ENCODE measurements at regions not wholly inside any gene's neighbourhood (a gene's known extent, or its start where the extent isn't known, plus 50 kb on each side); places are given as distances from the start of the nearest gene placed in this dataset.

DNA sequence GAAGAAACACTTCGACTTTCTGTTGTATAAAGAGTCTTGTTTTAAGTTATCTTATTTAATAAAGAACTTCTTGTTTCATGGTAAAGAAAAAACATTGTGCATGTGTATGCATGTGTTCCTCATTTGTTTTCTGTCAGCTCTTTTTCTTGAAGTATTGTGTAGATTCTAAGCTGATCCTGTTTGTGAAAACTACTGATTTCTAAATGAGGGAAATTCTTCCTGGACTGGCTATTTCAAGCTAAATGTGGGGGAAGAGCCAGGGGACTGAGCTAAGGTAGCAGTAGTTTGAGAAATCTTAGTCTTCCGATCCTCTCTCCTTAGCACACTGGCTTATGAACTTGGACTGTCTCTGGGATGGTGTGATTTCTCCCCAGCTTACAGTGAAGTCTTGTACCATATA is 56.4 kb upstream of the RBMS1 start:
- TF ChIP-seq GATA3 (IDR thresholded peaks at IDR 0.05; ENCODE audit: low read depth, low read length) (no peak), GATA2 (IDR thresholded peaks at IDR 0.05; ENCODE audit: low read depth, low read length) (no peak)

DNA sequence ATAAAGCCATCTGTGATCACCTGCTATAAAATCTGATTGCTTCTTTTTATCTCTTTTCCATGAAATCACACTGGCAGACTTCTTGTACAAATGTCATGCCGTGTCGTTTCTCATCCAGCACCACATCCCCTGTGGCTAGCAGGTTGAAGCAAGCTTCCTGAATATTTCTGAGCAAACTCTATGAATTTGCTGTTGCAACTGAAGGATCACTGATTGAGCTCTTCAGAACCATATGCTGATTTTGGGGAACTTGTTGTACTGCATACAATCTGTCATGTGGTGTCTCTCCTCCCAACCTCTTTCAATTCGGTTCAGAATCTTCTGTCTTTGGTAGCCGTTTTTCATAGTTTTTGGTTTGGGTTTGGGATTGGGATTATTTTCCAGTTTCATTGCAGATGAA is 57.7 kb upstream of the RBMS1 start:
- TF ChIP-seq GATA2 (IDR thresholded peaks at IDR 0.05; ENCODE audit: low read depth, low read length): no peak
- no peak for TF ChIP-seq GATA3 (IDR thresholded peaks at IDR 0.05; ENCODE audit: low read depth, low read length)

DNA sequence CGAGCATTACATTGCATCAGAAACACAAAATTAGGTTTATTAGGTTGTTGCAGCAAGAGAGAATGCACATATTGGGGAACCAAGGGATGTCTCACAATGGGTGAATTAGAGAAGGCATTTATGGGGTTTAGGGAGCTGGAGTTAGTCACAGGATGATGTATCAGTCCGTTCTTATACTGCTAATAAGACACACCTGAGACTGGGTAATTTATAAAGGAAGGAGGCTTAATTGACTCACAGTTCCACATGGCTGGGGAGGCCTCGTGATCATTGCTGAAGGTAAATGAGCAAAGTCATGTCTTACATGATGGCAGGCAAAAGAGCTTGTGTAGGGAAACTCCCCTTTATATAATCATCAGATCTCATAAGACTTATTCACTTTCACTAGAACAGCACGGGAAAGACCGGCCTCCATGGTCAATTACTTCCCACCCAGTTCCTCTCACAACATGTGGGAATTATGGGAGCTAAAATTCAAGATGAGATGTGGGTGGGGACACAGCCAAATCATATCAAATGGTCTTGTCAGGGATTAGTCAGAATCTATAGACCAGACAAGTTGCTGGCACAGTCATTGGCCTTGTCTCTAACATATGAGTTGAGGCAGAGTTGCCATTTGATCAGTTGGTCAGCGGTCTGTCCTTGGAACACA is 61.9 kb upstream of the RBMS1 start:
- TF ChIP-seq GATA2 (IDR thresholded peaks at IDR 0.05; ENCODE audit: low read depth, low read length) (no peak), GATA3 (IDR thresholded peaks at IDR 0.05; ENCODE audit: low read depth, low read length) (no peak)

DNA sequence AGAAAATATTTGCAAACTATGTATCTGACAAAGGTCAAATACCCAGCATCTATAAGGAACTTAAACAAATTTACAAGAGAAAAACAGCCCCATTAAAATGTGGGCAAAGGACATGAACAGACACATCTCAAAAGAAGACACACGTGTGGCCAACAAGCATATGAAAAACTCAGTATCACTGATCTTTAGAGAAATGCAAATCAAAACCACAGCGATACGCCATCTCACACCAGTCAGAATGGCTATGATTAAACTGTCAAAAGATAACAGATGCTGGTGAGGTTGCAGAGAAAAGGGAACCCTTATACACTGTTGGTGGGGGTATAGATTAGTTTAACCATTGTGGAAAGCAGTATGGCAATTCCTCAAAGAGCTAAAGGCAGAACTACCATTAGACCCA is 64.3 kb upstream of the RBMS1 start:
- no peak for TF ChIP-seq GATA3 (IDR thresholded peaks at IDR 0.05; ENCODE audit: low read depth, low read length)
- TF ChIP-seq GATA2 (IDR thresholded peaks at IDR 0.05; ENCODE audit: low read depth, low read length): no peak

DNA sequence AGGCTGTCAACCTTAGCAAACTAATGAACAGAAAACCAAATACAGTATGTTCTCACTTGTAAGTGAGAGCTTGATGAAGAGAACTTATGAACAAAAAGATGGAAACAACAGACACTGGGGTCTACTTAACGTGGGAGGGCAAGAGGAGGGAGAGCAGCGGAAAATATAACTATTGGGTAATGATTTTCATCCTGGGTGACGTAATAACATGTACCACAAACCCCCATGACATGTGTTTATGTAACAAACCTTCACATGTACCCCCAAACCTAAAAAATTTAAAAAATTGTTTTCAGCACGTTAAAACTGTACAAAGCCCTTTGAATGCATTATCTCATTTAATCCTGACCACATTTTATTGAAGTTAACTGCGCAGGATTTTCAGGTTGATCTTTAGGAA is 64.9 kb upstream of the RBMS1 start:
- TF ChIP-seq GATA3 (IDR thresholded peaks at IDR 0.05; ENCODE audit: low read depth, low read length): no peak
- no peak for TF ChIP-seq GATA2 (IDR thresholded peaks at IDR 0.05; ENCODE audit: low read depth, low read length)

DNA sequence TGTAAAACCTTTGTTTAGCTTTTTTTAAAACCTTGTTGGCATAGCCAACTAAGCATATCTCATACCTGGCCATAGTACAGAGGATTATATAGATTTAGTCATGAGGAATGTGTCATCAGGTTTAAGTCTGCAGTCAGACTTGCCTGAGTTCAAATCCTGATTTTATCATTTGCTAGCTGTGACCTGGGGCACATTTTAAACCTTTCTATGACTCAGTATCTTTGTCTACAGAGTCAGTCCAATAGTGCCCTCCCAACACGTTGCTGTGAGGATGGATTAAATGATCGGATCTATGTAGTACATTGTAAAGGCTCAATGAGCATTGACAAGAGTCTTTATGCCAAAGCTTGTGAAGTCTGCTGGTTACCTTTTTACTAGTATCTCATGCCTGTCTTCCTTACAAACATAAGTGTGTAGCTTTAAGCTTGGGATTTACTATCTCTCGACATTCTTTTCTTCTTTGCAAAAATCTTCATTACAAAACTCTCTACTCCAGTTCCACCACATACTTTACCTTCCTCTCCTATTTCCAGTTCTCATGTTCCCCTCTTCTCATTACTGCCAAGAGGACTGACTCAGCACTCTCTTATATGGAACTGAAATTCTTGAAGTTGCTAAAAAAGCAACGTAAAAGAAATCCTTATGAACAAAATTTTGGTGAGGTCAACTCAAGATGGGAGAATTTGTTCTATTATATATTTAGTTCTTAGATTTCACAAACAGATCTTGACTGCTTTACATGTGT is 68.1 kb upstream of the RBMS1 start:
- TF ChIP-seq GATA3 (IDR thresholded peaks at IDR 0.05; ENCODE audit: low read depth, low read length) (no peak), GATA2 (IDR thresholded peaks at IDR 0.05; ENCODE audit: low read depth, low read length) (no peak)

DNA sequence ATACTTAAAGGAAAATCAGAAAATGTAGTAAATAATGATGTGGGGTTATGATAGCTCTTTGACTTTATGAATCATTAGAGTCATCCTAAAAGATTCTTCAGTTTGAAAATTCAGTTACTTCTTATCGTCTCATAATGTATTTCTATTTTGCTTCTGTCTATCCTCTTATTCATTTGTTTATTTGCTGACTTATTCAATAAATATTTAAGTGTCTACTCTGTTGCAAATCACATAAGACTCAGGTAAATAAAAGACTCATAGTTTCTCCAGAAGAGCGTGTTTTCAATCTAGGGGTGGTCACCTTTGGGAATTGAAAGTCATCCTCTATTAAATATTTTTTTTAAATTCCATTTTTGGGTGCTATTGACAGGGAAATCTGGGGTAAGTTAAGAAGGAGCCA is 69.1 kb upstream of the RBMS1 start:
- no peak for TF ChIP-seq GATA3 (IDR thresholded peaks at IDR 0.05; ENCODE audit: low read depth, low read length)
- TF ChIP-seq GATA2 (IDR thresholded peaks at IDR 0.05; ENCODE audit: low read depth, low read length): no peak

DNA sequence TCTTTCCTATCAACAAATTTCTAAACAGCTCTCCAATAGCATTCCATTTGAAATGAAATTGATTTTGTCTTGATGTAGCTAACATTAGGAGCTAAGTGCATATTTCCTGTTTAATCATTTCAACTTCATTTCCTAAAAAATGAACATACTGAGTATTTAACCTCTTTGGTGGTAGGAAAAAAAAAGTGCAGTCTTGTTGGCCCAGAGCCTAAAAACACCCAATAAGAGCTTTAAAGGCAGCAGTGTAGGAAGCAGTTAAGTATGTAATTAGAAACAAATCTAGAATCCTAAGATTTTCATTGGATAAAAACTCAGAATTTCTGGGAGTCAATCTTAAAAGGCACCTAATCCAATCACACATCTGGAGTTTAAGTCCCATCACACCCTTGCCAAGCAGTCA is 71.0 kb upstream of the RBMS1 start:
- TF ChIP-seq GATA3 (IDR thresholded peaks at IDR 0.05; ENCODE audit: low read depth, low read length) (no peak), GATA2 (IDR thresholded peaks at IDR 0.05; ENCODE audit: low read depth, low read length) (no peak)

DNA sequence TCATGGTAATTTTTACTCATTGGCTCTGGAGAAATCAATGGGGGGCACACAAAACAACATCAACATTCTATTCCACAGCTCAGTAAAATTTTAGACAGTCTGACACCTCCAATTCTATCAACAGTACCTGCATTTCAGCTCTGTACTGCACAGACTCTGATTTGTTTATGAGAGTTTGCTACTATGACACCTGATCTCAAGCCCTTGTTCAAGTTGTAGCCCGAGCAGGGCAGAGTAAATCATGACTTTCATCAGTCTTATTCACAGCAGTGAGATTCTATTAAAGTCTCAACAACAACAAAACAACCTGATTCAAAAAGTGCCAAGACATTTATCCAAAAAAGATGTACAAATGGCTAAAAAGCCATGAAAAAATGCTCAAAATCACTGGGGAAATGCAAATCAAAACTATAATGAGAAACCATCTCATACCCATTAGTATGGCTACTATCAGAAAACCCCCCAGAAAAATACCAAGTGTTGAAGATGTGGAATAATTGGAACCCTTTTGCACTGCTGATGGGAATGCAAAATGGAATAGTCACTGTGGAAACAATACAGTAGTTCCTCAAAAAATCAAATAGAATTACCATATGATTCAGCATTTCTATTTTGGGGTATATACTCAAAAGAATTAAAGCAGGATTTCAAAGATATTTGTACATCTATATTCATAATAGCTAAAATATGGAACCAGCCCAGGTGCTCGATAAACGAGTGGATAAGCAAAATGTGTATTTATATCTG is 71.7 kb upstream of the RBMS1 start:
- TF ChIP-seq GATA2 (IDR thresholded peaks at IDR 0.05; ENCODE audit: low read depth, low read length): no peak
- no peak for TF ChIP-seq GATA3 (IDR thresholded peaks at IDR 0.05; ENCODE audit: low read depth, low read length)

DNA sequence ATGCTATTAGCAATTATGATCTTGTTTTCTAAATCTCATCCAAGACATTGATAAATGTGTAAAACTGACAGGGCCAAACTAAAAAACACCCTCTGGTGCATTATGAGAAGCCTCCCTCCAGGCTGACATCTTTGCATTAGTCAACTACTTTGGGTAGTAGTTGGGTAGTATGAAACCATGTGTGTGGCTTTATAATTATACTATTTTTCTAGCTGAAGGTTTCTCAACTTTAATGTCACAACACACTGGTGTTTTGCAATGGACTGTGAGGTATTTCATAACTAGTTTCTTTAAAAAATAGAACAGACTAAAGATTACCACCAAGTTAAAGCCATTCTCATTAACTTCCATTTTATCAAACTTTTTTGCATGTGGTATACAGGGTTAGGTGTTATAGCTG is 73.1 kb upstream of the RBMS1 start:
- TF ChIP-seq GATA2 (IDR thresholded peaks at IDR 0.05; ENCODE audit: low read depth, low read length) (no peak), GATA3 (IDR thresholded peaks at IDR 0.05; ENCODE audit: low read depth, low read length) (no peak)

DNA sequence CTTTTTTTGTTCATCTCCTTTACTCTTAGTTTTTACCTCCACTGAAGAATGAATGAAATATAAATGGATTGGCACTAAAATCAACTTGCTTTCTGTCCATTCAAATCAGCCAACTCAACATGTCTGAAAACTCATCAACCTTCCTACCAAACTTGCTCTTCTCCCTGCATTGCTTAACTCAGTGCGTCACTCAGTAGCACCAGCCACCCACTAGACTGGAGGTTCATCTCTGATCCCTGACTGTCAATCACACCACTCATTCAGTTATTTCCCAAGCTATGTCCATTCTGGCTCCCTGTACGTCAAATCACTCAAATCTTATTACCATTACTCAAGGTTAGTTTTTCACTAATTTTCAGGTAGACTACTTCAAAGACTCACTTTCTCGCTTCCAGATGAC is 75.2 kb upstream of the RBMS1 start:
- no peak for TF ChIP-seq GATA3 (IDR thresholded peaks at IDR 0.05; ENCODE audit: low read depth, low read length)
- TF ChIP-seq GATA2 (IDR thresholded peaks at IDR 0.05; ENCODE audit: low read depth, low read length): no peak

DNA sequence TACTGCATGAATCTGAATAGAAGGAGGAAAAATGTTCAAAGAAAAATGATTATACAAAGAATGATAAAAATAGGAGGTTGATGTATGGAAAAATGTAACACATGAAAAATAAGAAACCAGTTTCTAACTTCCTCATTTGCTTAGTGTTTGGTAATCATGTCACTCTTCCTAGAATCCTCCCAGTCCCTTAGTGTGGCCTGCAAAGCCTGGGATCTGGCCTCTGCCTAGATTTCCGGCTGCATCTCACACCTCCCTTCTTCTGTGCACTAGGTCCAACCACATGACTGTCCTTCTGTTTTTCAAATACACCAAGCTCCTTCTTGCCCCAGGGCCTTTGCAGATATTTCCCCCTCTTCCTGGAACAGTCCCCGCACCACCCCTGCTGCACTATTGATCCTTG is 76.8 kb upstream of the RBMS1 start:
- no peak for TF ChIP-seq GATA2 (IDR thresholded peaks at IDR 0.05; ENCODE audit: low read depth, low read length)
- TF ChIP-seq GATA3 (IDR thresholded peaks at IDR 0.05; ENCODE audit: low read depth, low read length): no peak

DNA sequence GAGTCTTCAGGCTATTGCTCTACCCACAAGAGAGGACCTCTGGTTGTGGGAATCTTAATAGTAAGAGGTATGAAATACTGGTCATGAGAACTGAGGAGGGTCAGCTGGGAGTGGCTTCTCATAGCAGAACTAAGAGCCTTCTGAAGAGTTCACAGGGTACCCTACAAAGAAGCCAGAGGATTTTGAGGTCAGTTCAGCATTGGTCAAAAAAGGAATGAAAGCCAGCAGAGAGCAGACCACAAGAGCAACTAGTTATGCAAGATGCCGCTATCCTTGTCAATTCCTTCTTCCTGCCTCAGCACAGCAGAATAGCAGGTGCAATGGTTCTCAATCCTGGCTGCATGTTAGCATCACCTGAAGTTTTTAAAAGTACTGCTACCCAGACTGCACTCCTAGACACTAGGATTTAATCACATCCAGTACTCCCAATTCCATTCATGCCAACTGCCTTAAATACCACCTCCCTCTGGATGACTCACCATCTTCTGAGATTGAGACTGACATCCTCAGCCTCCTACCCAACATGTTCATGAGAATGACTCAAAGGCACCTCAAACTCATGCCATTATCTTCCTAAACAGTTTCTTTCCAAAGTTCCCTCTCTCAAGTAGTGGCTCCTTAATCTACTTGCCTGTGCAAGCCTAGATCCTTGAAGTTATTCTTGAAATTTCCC is 81.0 kb upstream of the RBMS1 start:
- no peak for TF ChIP-seq GATA2 (IDR thresholded peaks at IDR 0.05; ENCODE audit: low read depth, low read length)
- TF ChIP-seq GATA3 (IDR thresholded peaks at IDR 0.05; ENCODE audit: low read depth, low read length): no peak

DNA sequence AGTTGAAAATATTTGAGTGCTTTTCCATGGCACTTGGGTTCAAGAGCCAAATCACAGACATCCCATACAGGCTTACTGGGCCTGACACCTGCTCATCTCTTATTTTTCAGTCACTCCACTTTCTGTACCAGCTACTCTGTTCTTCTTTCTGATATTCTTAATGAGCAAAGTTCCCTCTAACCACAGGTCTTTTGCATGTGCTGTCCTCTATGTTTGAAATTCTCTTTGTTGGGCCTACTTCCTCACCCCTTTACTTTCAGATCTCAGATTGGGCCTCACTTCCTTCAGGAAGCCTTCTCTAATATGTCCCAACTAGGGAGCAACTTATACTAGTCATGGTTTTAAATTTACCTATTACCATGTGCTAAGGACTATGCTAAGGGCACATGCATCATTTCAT is 81.8 kb upstream of the RBMS1 start:
- TF ChIP-seq GATA2 (IDR thresholded peaks at IDR 0.05; ENCODE audit: low read depth, low read length) (no peak), GATA3 (IDR thresholded peaks at IDR 0.05; ENCODE audit: low read depth, low read length) (no peak)
